Aorta (tissue), 5 donors: ENCODE measurements at regions not wholly inside any gene's neighbourhood (a gene's known extent, or its start where the extent isn't known, plus 50 kb on each side); places are given as distances from the start of the nearest gene placed in this dataset.

ENCODE experiments used
- ATAC-seq: fragments of 200-7000 bp; cut with Tn5 transposase; one replicate; pipeline ENCODE4 v1.9.1; 2022; ENCODE audit warnings: moderate library complexity; ENCODE audit not compliant: low FRiP score
- DNase-seq, 2 donors: peaks; one replicate each; pipeline ENCODE4 v3.0.0-alpha.2; 2020
- H3K27ac ChIP-seq, 2 donors: one replicate each; pipeline ENCODE4 v1.5.1; 2013; ENCODE audit warnings: low read length in 2 of 2, mild to moderate bottlenecking in 2 of 2, moderate library complexity in 2 of 2, control low read depth in 1 of 2, inconsistent platforms in 1 of 2, low read depth in 1 of 2
- H3K27me3 ChIP-seq, 2 donors: one replicate each; pipeline ENCODE4 v1.6.1; 2013; ENCODE audit warnings: control low read depth in 1 of 2, low read length in 1 of 2, mild to moderate bottlenecking in 1 of 2, moderate library complexity in 1 of 2; ENCODE audit not compliant: insufficient read depth in 2 of 2, control insufficient read depth in 1 of 2
- H3K36me3 ChIP-seq, 2 donors: one replicate each; pipeline ENCODE4 v1.6.1; 2013; ENCODE audit warnings: control low read depth in 1 of 2, low read length in 1 of 2, mild to moderate bottlenecking in 1 of 2; ENCODE audit not compliant: insufficient read depth in 2 of 2, control insufficient read depth in 1 of 2
- H3K4me1 ChIP-seq, 2 donors: one replicate each; pipeline ENCODE4 v1.6.1; 2013; ENCODE audit warnings: low read length in 2 of 2, control low read depth in 1 of 2, mild to moderate bottlenecking in 1 of 2, moderate library complexity in 1 of 2; ENCODE audit not compliant: insufficient read depth in 2 of 2, control insufficient read depth in 1 of 2
- H3K4me3 ChIP-seq, 2 donors: one replicate each; pipeline ENCODE4 v1.5.1; 2013; ENCODE audit warnings: low read length in 2 of 2, control low read depth in 1 of 2, mild to moderate bottlenecking in 1 of 2
- H3K9me3 ChIP-seq: one replicate; pipeline ENCODE4 v1.6.1; 2013; ENCODE audit warnings: mild to moderate bottlenecking, low read length; ENCODE audit not compliant: control insufficient read depth
- WGBS, 2 donors: extraction: QIAGEN DNeasy Blood & Tissue Kit; methylation state at CpG; one replicate each; pipeline ENCODE4 v1.1.7; 2013; 5-methylcytosine and 5-hydroxymethylcytosine counted together
- intact Hi-C, 2 donors: fragments of 100-400 bp; cut with DNase I; formaldehyde crosslinking; loops; one replicate each; pipeline versions ENCODE4 v1.14.2 to v1.15.0; 2022
- donor health status: healthy with polysubstance abuse.
- donor health status: Bipolar disorder and iron deficiency.
- donor health status: DM: no; HTN: no; CAD: no.
- donor health status: DM: no; HTN: no; CAD: no.
- donor health status: DM: yes; HTN: yes; CAD: no.

DNA sequence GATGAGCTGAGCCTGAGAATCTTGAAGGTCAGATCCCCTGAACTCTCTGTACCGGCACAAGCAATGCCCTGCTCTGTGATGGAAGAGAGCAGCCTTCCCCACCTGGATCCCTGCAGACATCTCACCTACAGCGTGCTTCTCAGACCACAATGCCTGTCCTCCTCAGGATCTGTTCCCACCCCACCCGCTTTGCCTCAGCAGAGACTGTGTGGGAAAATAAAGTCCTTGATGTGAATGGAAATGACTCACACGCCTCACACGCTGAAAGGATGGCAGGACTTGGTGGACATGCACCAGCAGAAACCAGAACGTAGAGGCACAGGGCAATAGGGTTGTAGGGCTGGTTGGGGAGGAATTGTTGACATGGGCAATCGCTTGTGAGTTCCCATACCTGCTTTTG is 117.9 kb upstream of the POU3F3 start:
- Histone ChIP-seq H3K27me3 (no peaks in the 10 kb centered on the region), H3K27ac (no peak overlapping the region), H3K4me3 (no peak overlapping the region), H3K4me1 (no peaks in the 10 kb centered on the region), H3K9me3 (peaks cover 2% of the 10 kb centered on the region), H3K36me3 (no peaks in the 10 kb centered on the region)
- WGBS, 2 donors: 90 to 93% methylated on average over 7 of the region's 7 CpGs
- no peak for DNase-seq
- intact Hi-C loops: no loop called here
- no peak for ATAC-seq

GRCh38 chr2:104741860-104742259 is 112.1 kb upstream of the POU3F3 start:
- WGBS, 2 donors: 92 to 93% methylated on average over 3 of the region's 3 CpGs
- Histone ChIP-seq H3K27me3 (no peaks in the 10 kb centered on the region), H3K4me1 (no peaks in the 10 kb centered on the region)

GRCh38 chr2:104744537-104744936 is 109.4 kb upstream of the POU3F3 start:
- H3K27ac ChIP-seq: no peak overlapping the region
- H3K36me3 ChIP-seq: no peaks in the 10 kb centered on the region
- no peak overlapping the region for H3K4me3 ChIP-seq
- no peak for ATAC-seq
- peaks cover 3% of the 10 kb centered on the region for H3K9me3 ChIP-seq
- no peak for DNase-seq
- WGBS, 2 donors: 86 to 89% methylated on average over 6 of the region's 6 CpGs
- H3K27me3 ChIP-seq: no peaks in the 10 kb centered on the region
- intact Hi-C loops: no loop called here
- no peaks in the 10 kb centered on the region for H3K4me1 ChIP-seq

More at GRCh38 chr2:104741860-104742259, 112.1 kb upstream of the POU3F3 start:
- intact Hi-C loops: no loop called here
- peaks cover 3% of the 10 kb centered on the region for H3K9me3 ChIP-seq
- H3K4me3 ChIP-seq: no peak overlapping the region
- DNase-seq: no peak
- ATAC-seq: no peak
- H3K27ac ChIP-seq: no peak overlapping the region
- no peaks in the 10 kb centered on the region for H3K36me3 ChIP-seq

DNA sequence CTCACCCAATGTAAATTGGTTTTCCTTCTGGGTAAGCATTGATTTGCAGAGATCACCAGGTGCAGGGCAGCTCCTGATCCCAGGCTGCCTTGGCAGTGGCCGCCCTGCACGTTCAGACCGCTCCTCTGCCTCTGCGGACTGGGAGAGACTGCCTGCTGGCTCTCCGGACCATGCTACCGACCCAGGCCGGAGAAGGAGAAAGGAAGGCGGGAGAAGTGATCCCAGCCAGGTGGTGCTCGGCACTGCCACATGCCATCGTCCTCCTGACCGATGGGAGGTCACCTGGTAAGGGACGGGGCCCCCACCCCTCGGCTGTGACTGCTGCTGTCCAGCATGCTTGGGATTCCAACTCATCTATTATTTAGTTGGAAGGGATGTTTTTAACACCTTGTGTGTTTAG is 108.1 kb upstream of the POU3F3 start:
- 50 to 56% methylated on average over 13 of the region's 13 CpGs for WGBS, 2 donors
- no peaks in the 10 kb centered on the region for H3K27me3 ChIP-seq
- H3K9me3 ChIP-seq: peaks cover 3% of the 10 kb centered on the region
- H3K27ac ChIP-seq: no peak overlapping the region
- no peaks in the 10 kb centered on the region for H3K36me3 ChIP-seq
- no peak for ATAC-seq
- no peak overlapping the region for H3K4me3 ChIP-seq
- no peaks in the 10 kb centered on the region for H3K4me1 ChIP-seq
- DNase-seq: no peak
- intact Hi-C loops: no loop called here

GRCh38 chr2:104746299-104746698 is 107.6 kb upstream of the POU3F3 start:
- H3K27ac ChIP-seq: no peak overlapping the region
- 93 to 94% methylated on average over 8 of the region's 8 CpGs for WGBS, 2 donors
- no peaks in the 10 kb centered on the region for H3K4me1 ChIP-seq
- no peaks in the 10 kb centered on the region for H3K27me3 ChIP-seq
- ATAC-seq (no peak), DNase-seq (no peak)
- no peak overlapping the region for H3K4me3 ChIP-seq
- H3K9me3 ChIP-seq: peaks cover 3% of the 10 kb centered on the region
- no peaks in the 10 kb centered on the region for H3K36me3 ChIP-seq
- intact Hi-C loops: no loop called here

DNA sequence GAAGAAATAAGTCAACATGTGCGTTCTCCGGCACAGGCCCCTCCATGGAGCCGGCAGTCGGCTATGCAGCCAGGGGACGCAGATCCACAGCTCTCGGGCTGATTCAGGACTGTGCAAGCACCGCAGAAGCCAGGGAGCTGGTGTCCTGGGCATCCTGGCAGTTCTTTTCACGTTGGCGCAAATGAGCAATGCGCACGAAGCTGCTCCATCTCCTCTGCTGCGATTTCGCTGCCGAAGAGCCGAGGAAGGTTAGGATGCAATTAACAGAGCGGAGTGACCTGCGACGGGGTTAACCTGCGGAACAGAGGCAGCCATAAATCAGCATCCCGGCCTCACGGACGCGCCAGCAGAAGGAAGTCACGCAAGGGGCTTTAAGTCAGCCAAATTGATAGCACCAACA is 107.1 kb upstream of the POU3F3 start:
- Histone ChIP-seq H3K27ac (no peak overlapping the region), H3K4me1 (no peaks in the 10 kb centered on the region), H3K27me3 (no peaks in the 10 kb centered on the region), H3K36me3 (no peaks in the 10 kb centered on the region), H3K9me3 (peaks cover 3% of the 10 kb centered on the region), H3K4me3 (no peak overlapping the region)
- DNase-seq (no peak), ATAC-seq (no peak)
- intact Hi-C loops: no loop called here
- 82 to 89% methylated on average over 24 of the region's 24 CpGs for WGBS, 2 donors

- Histone ChIP-seq H3K4me1 (no peaks in the 10 kb centered on the region), H3K4me3 (no peak overlapping the region), H3K27ac (no peak overlapping the region), H3K27me3 (no peaks in the 10 kb centered on the region), H3K9me3 (peaks cover under 1% of the 10 kb centered on the region), H3K36me3 (no peaks in the 10 kb centered on the region)
- WGBS, 2 donors: 68 to 70% methylated on average over 6 of the region's 6 CpGs
- intact Hi-C loops: no loop called here
- ATAC-seq: peak; percentile 28
- no peak for DNase-seq
Measured at GRCh38 chr2:104749856-104750460, 104.0 kb upstream of the POU3F3 start.

GRCh38 chr2:104752504-104752903 is 101.4 kb upstream of the POU3F3 start:
- Histone ChIP-seq H3K27me3 (no peaks in the 10 kb centered on the region), H3K36me3 (no peaks in the 10 kb centered on the region), H3K27ac (no peak overlapping the region), H3K4me3 (no peak overlapping the region), H3K9me3 (no peaks in the 10 kb centered on the region), H3K4me1 (no peaks in the 10 kb centered on the region)
- ATAC-seq: no peak
- DNase-seq: no peak
- intact Hi-C loops: no loop called here
- 89 to 92% methylated on average over 9 of the region's 9 CpGs for WGBS, 2 donors

GRCh38 chr2:104755026-104755878 is 98.7 kb upstream of the POU3F3 start:
- H3K9me3 ChIP-seq: no peaks in the 10 kb centered on the region
- no peaks in the 10 kb centered on the region for H3K36me3 ChIP-seq
- intact Hi-C loops: no loop called here
- H3K27me3 ChIP-seq: no peaks in the 10 kb centered on the region
- H3K27ac ChIP-seq: no peak overlapping the region
- H3K4me3 ChIP-seq: no peak overlapping the region
- WGBS, 2 donors: 42 to 68% methylated on average over 26 of the region's 26 CpGs
- DNase-seq (peak in 1 of 2 donors; percentile 64), ATAC-seq (peak; percentile 36)
- H3K4me1 ChIP-seq: no peaks in the 10 kb centered on the region
